HUDEP-2 (cell line): ENCODE measurements at regions not wholly inside any gene's neighbourhood (a gene's known extent, or its start where the extent isn't known, plus 50 kb on each side); places are given as distances from the start of the nearest gene placed in this dataset.
"Not testable (repeated sequence)": the region's sequence is repeated elsewhere in the genome, so short reads cannot be mapped to it uniquely, and the experiment has no call there.

Experiments
- DNase-seq, 76 experiments: peaks; one replicate each; lab custom pipeline; 2025; ENCODE audit not compliant: unreplicated experiment in 76 of 76; lab: John Stamatoyannopoulos, UW

DNA sequence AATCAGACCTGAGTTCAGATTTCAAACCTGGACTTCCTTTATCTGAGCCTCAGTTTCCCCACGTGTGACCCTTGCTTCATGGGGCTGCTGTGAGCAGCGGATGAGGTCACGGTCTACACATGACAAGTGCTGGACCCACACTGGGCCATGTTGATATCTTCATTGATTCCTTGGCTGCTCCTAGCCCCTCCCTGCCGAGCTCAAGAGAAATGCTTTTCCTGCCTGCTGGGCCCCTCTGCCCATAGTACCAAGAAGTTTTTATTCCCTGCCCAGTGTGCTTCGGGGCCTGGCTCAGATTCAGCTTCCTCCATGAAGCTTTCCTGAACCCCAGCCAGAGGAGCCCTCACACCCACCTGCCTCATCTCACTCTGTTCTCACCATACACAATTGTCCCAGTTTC, 181.6 kb downstream of the PTPRU start:
- DNase-seq: no peak

DNA sequence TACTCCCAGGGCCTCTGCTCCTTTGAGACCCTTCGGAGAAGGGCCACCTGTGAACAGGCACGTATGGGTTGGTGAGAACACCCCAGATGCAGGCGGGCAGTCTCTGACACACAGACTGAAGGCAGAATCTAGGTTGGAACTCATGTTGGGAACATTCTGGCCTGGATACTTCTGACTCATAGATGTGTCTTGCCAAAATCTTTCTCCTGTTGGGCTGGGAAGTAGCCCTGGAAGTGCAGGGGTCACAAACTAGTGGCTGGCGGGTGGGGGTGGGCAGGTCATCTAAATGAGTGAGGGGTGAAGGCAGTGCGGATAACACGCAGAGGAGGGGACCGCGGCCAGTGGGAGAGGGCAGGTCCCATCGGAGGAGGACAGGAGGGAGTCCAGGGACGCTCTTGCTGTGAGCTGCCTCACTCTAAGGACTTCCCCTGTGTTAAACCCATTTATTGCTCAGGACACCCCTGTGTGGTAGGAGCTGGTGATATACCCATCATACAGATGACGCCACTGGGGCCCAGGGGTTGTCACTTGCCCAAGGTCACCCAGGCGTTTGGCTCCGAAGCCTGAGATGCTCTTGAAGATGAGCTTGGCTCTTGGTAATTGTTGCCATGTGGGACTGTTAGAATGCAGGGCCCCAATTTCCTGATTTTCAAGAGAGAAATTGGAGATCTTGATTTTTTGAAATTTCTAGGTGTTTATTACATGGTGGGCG, 181.0 kb downstream of the PTPRU start:
- DNase-seq: no peak

DNA sequence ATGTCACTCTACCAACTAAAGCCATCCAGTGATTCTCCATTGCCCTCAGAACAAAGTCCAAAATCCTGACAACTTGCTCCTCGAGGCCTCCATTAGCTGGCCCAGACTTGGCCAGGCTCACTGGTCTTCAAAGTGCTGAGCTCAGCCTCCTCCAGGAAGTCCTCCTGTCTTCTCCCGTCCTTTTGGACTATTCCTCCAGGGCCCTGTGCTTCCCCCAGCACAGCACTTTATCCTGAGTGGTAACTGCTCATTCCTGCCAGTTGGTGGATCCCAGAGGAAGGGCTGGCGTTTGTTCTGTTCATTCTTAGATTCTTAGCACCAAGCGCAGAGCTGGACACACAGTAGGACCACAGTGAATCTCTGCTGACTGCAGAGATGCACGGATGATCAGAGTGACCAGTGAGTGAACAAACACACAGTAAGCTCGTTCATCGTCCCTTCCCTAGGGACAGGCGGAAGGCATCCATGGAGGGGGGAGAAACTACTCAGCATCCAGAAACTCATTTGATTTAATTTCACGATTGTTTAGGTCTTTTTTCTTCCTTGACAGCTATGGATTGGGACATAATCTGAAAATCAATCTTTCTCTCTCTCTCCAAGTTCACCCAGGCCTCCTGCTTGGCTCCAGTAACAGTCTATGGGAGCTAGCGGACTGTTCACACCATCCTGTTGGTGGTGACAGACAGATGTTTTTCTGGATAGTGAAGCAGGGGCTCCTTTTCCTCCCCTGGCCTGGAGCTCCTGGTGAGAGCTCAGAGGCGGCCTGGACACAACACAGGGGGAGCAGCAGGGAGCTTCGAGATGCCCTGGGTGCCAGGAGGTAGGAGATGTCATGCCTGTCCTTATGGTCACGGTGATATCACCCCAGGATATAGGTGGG, 180.2 kb downstream of the PTPRU start:
- no peak for DNase-seq

- DNase-seq: no peak
Measured at GRCh38 chr1:29415861-29416260, 179.5 kb downstream of the PTPRU start.

DNA sequence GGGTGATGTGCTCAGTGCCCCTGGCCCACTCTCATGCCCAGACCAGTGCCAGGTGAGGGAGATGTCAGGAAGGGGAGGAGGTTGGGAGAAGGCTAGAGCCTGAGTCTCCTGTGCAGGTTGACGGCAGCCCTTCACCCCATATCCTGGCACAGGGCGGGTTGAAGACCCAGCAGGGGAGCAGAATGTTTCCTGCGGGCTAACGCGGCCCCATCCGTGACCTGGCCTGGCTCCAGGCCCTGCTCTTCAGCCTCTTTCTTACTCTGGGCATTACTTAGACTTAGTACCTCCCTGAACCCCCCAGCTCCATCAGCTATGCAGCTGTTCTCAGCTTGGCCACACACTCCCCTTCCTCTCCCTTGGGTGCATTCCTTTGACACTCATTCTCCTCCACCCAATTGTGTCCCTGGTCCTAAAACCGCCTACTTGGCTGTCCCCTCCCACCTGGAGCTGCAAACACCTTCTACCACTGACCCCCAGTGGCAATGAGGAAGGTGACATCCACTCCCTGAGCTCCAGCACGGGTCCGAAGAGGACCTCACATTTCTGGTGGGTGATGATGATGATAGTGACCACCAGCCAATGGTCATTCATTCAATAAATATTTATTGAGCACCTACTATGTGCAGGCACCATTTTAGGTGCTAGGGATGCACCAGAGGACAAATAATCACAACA, 179.0 kb downstream of the PTPRU start:
- no peak for DNase-seq

- DNase-seq: no peak
Measured at GRCh38 chr1:29414086-29414485, 177.8 kb downstream of the PTPRU start.

GRCh38 chr1:29413661-29414060, 177.3 kb downstream of the PTPRU start:
- DNase-seq: no peak

DNA sequence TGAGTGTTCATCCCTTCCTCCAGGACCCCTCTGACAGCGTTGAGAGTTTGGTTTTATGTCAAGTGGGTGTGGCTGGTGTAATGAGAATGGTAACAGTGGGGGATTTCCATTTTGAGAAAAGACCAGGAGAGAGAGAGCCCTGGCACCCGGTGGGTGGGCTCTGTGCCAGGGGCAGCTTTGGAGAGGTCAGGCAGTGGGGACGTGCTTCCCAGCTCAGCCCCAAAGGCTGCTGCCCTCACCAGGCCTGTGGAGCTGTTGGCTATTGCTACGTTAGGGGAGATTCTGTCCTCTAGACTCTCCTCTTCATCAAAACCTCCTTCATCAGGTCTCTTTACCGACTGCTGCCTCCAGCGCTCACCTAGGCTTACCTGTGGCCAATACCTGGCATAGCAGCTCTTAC, 176.3 kb downstream of the PTPRU start:
- no peak for DNase-seq

DNA sequence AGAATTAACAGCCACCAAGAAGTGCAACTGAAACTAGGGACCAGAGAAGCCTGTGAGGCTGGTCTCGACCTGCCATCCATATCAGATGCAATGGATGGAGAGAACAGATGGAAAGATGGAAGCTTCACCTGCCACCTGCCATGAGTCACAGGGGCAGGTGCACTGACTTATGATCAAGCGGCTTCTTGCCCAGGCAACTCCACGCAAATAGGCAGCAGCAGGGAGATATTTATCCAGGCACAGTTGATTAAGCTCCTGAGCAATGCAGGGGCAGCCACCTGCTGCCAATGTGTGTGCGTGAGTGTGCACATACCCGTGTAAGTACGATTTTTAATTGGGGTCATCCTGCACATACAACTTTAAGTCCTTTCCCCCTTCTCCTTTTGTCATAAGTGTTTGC, 174.2 kb downstream of the PTPRU start:
- no peak for DNase-seq

GRCh38 chr1:29409616-29410015, 173.3 kb downstream of the PTPRU start:
- no peak for DNase-seq

DNA sequence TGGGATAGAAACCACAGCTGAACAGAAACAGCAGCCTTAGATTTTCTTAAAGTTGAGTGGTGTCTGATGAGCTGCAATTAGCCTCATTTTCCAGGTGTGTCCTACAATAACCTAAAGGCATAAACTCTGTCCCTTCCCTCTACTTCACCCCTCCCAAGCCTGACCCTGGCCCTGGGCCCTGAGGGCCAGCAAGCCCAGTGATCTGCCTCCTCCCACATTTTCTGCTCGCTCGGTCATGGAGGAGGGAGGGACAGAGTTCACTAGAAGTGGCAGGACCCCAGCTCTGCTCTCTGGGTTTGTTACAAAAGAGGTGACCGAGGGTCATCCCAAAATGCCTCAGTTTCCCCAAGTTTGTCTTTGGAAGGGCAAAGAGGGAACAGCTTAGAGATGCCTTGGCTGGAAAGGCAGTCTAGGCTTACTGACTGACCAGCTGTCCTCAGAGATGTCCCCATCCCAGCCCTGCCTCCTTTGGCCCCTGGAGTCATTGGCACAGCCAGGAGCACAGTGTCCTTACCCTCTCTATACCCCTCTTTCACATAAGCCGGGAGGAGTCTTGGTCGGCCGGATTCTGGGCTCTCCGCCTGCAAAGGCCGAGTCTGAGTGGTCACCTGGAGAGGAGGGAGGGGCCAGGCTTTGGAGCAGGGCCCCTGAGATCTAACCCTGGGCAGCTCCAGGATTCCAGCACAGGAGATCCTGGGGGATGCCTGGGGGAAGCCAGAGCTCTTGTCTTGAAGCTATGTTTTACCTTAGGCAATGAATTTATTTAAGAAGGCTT, 172.7 kb downstream of the PTPRU start:
- no peak for DNase-seq

DNA sequence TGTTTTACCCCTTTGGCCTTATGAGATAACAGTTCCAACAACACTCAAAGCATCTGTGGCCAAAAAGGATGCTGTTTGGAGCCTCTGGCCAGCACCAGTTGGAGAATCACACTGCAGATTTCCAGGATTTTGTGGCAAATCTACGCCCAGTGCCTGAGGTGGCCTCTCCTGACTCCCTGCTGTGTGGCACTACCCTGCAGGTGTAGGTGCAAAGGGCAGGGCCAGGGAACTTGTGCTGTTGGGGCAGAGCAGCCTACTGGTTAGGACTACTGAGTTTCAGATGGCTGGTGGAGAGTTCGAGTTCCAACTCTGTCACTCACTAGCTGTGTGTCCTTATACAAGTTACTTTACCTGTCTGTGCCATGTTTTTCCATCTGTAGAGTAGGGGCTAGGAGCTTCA, 170.5 kb downstream of the PTPRU start:
- DNase-seq: no peak

- DNase-seq: not testable (repeated sequence)
Measured at GRCh38 chr1:29400203-29400602, 163.9 kb downstream of the PTPRU start.

- no peak for DNase-seq
Measured at GRCh38 chr1:29399465-29399864, 163.1 kb downstream of the PTPRU start.

- no peak for DNase-seq
Measured at GRCh38 chr1:29398431-29398830, 162.1 kb downstream of the PTPRU start.

DNA sequence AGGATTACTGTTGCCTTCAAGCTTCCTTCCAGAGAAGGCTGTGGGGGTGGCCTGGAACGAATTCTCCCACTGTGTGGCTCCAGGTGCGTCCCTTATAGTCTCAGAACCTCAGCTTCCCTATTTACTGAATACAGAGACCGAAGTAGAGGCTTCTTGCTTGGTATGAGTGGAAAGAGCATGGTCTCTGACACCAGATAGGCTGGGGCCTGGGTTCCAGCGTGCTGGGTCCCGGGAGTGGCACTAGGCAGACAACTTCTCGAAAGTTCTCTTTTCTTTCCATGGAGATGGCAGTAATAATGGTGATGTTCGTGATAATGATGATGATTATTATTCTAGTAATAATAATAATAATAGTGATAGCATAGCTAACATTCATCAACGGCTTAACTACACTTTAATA, 161.7 kb downstream of the PTPRU start:
- no peak for DNase-seq

DNA sequence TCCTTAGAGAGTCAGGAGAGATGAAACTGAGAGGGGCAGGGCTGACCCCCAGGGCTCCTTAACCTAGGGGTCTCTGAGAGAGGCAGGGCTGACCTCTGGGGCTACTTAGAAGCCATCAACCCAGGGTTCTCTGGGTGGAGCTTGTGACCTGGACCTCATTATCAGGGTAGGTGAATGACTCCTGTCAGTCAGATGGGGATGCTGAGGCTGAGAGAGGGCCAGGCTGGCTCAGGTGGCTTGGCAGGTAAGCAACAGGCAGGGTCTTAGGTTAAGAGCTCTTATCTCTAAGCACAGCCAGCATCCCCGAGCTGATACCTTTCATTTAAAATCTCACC, 160.9 kb downstream of the PTPRU start:
- DNase-seq: no peak

DNA sequence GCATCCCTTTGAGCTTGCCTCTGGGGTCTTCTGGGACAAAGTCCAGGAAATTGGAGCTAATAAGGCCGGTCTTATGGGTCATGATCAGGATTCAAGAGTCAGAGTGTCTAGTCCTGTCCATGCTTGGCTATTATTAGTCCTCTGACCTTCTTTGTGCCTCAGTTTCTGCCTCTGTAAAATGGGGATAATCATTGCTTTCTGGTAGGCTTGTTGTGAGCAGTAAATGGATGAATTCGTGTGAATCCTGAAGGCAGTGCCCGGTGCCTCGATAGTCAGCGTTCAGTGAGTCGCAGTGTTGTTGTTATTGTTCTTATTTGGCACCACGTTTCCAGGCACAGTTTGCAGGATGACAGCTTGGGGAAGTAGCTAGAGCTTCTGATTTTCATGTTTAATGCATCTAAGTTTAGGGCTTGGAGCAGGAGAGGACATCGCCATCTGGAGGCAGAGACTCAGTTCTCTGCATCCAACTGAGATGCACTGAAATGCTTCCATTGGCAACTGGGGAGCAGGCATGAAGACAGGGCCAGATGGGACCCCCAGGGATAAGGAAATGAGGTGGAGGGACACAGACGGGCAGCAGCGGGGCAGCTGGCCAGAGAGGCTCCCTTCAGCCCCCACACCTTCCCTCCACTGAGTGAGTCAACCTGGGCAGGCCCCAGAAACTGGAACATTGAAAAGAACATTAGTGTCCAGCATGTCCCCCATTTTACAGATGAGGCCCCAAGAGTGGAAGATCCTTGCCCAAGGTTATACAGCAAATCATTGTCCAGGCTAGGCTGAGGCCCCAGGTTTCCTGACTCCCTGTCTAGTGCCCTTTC, 160.3 kb downstream of the PTPRU start:
- no peak for DNase-seq

- no peak for DNase-seq
Measured at GRCh38 chr1:29395736-29396437, 159.6 kb downstream of the PTPRU start.
